ENCODE measurements at regions not wholly inside any gene's neighbourhood (a gene's known extent, or its start where the extent isn't known, plus 50 kb on each side); places are given as distances from the start of the nearest gene placed in this dataset.

DNA sequence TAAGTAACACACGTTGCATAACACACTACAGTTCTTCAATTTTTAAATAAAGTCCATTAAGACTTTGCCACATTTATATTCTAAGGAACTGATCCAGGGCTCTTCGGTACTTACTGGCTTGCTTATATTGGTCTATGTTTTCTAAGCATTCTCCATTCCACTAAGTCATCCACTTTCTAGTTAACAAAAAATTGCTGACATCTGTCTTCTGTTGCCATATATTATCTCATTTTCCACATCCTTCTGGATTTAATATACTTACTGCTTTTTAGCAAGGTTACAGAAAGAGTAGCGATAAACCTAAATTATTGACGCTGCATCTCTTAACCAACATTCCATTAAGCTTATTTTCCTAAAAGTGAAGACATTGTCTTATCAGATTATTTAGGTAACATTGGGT, 238.4 kb upstream of the LRIG3 start:
- ATAC-seq (ENCODE audit: poor library complexity), result no peak
- TF ChIP-seq, protein P1, sequence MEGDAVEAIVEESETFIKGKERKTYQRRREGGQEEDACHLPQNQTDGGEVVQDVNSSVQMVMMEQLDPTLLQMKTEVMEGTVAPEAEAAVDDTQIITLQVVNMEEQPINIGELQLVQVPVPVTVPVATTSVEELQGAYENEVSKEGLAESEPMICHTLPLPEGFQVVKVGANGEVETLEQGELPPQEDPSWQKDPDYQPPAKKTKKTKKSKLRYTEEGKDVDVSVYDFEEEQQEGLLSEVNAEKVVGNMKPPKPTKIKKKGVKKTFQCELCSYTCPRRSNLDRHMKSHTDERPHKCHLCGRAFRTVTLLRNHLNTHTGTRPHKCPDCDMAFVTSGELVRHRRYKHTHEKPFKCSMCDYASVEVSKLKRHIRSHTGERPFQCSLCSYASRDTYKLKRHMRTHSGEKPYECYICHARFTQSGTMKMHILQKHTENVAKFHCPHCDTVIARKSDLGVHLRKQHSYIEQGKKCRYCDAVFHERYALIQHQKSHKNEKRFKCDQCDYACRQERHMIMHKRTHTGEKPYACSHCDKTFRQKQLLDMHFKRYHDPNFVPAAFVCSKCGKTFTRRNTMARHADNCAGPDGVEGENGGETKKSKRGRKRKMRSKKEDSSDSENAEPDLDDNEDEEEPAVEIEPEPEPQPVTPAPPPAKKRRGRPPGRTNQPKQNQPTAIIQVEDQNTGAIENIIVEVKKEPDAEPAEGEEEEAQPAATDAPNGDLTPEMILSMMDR (IDR thresholded peaks at IDR 0.05), result no peak
- Histone ChIP-seq H3K36me3 (ENCODE audit: insufficient read depth, low read length) (no peaks in the 10 kb centered on the region), H3K9me3 (ENCODE audit: control insufficient read depth in 1 of 2, insufficient read depth in 1 of 2, low read length in 2 of 2) (peaks cover 0 to 3% of the 10 kb centered on the region in 2 experiments), H3K4me1 (ENCODE audit: insufficient read depth, low read length) (no peaks in the 10 kb centered on the region), H3K27ac (ENCODE audit: low read depth in 1 of 2, low read length in 2 of 2) (no peak overlapping the region), H3K4me3 (ENCODE audit: low read length) (no peak overlapping the region), H3K27me3 (ENCODE audit: control insufficient read depth in 1 of 2, insufficient read depth in 2 of 2, low read length in 2 of 2) (no peaks in the 10 kb centered on the region)
- no peaks in the 10 kb centered on the region for H3K36me3 Mint-ChIP-seq (ENCODE audit: low read depth)
- no peak overlapping the region for H3K27ac Mint-ChIP-seq
- H3K4me3 Mint-ChIP-seq, result no peak overlapping the region
- H3K27me3 Mint-ChIP-seq, result no peaks in the 10 kb centered on the region
- intact Hi-C loops (cut with DNase I, micrococcal nuclease), result loop anchor here in 1 of 2 experiments (10.0 kb wide), 1 partner anchor 1174 kb away; no protein-coding TSS in a partner anchor
- peaks cover 5% of the 10 kb centered on the region for H3K9me3 Mint-ChIP-seq
- CTCF ChIA-PET, result no interaction called here
- H3K4me1 Mint-ChIP-seq (ENCODE audit: low read depth), result no peaks in the 10 kb centered on the region
- POLR2A ChIA-PET, result no interaction called here
- DNase-seq, result no peak

DNA sequence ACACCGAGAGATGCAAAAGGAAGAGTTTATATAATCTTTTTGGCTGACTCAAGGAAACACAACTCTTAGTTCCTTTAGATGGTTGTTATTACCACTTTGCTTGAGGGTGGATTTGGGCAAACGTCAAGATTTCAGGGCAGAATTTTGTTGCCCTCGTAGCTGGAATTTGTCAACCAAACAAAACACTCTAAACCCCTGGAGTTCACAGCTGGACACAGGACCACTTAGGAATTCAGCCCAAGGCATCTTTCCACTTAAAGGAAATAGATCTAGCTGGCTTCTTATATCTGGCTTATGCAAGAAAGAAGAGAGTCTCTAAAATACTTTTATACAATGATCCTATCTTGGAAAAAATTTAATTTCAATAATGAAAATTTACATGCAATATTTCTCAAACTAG, 237.8 kb upstream of the LRIG3 start:
- Mint-ChIP-seq H3K36me3 (ENCODE audit: low read depth) (no peaks in the 10 kb centered on the region), H3K9me3 (peaks cover 5% of the 10 kb centered on the region), H3K4me3 (no peak overlapping the region), H3K4me1 (ENCODE audit: low read depth) (no peaks in the 10 kb centered on the region), H3K27ac (no peak overlapping the region), H3K27me3 (no peaks in the 10 kb centered on the region)
- H3K27me3 ChIP-seq (ENCODE audit: control insufficient read depth in 1 of 2, insufficient read depth in 2 of 2, low read length in 2 of 2), result no peaks in the 10 kb centered on the region
- peaks cover 0 to 3% of the 10 kb centered on the region in 2 experiments for H3K9me3 ChIP-seq (ENCODE audit: control insufficient read depth in 1 of 2, insufficient read depth in 1 of 2, low read length in 2 of 2)
- ChIA-PET CTCF (no interaction called here), POLR2A (no interaction called here)
- H3K4me3 ChIP-seq (ENCODE audit: low read length), result no peak overlapping the region
- H3K36me3 ChIP-seq (ENCODE audit: insufficient read depth, low read length), result no peaks in the 10 kb centered on the region
- TF ChIP-seq, protein P1 (IDR thresholded peaks at IDR 0.05), result no peak
- DNase-seq (no peak), ATAC-seq (ENCODE audit: poor library complexity) (no peak)
- intact Hi-C loops (cut with DNase I, micrococcal nuclease), result loop anchor here in 1 of 2 experiments (10.0 kb wide), 1 partner anchor 1173 kb away; no protein-coding TSS in a partner anchor
- no peak overlapping the region for H3K27ac ChIP-seq (ENCODE audit: low read depth in 1 of 2, low read length in 2 of 2)
- no peaks in the 10 kb centered on the region for H3K4me1 ChIP-seq (ENCODE audit: insufficient read depth, low read length)

DNA sequence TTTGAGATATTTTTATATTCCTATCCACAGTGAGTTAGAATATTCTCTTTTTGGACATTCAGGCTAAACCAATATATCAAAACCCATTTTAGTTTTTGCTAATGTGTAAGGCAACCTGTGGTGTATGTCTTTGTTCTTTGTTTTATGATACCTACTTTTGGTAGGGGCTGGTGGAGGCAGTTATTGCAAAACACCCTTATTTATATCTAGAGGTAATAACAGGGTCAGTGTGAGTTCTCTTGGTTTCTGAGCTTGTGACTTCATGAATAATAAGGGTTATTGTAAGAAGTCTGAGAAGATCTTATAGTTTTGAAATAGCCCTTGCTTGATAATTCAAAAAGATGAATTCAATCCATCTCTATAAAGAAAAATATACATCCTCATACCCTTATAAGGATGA, 235.1 kb upstream of the LRIG3 start:
- Mint-ChIP-seq H3K9me3 (peaks cover 5% of the 10 kb centered on the region), H3K27ac (no peak overlapping the region), H3K27me3 (no peaks in the 10 kb centered on the region), H3K36me3 (ENCODE audit: low read depth) (no peaks in the 10 kb centered on the region), H3K4me3 (no peak overlapping the region), H3K4me1 (ENCODE audit: low read depth) (no peaks in the 10 kb centered on the region)
- Histone ChIP-seq H3K36me3 (ENCODE audit: insufficient read depth, low read length) (no peaks in the 10 kb centered on the region), H3K9me3 (ENCODE audit: control insufficient read depth in 1 of 2, insufficient read depth in 1 of 2, low read length in 2 of 2) (no peaks in the 10 kb centered on the region), H3K27me3 (ENCODE audit: control insufficient read depth in 1 of 2, insufficient read depth in 2 of 2, low read length in 2 of 2) (no peaks in the 10 kb centered on the region), H3K4me1 (ENCODE audit: insufficient read depth, low read length) (no peaks in the 10 kb centered on the region), H3K27ac (ENCODE audit: low read depth in 1 of 2, low read length in 2 of 2) (no peak overlapping the region), H3K4me3 (ENCODE audit: low read length) (no peak overlapping the region)
- no peak for DNase-seq
- TF ChIP-seq, protein P1 (IDR thresholded peaks at IDR 0.05), result no peak
- no peak for ATAC-seq (ENCODE audit: poor library complexity)
- intact Hi-C loops (cut with DNase I, micrococcal nuclease), result loop anchor here in 1 of 2 experiments (10.0 kb wide), 1 partner anchor 1171 kb away; no protein-coding TSS in a partner anchor
- CTCF ChIA-PET, result no interaction called here
- POLR2A ChIA-PET, result no interaction called here
